ENCODE measurements at regions not wholly inside any gene's neighbourhood (a gene's known extent, or its start where the extent isn't known, plus 50 kb on each side); places are given as distances from the start of the nearest gene placed in this dataset.
"Not testable (repeated sequence)": the region's sequence is repeated elsewhere in the genome, so short reads cannot be mapped to it uniquely, and the experiment has no call there.

- DNase-seq = no peak
These were observed 100.7 kb downstream of the SLC16A1 start for GRCh38 chr1:112855152-112855828.

GRCh38 chr1:112854368-112854984 lies 101.5 kb downstream of the SLC16A1 start:
- DNase-seq = not testable (repeated sequence)

GRCh38 chr1:112853915-112854314 lies 102.1 kb downstream of the SLC16A1 start:
- DNase-seq = not testable (repeated sequence)

GRCh38 chr1:112852934-112853333 lies 103.1 kb downstream of the SLC16A1 start:
- DNase-seq = no peak

GRCh38 chr1:112852276-112852675 lies 103.7 kb downstream of the SLC16A1 start:
- no peak for DNase-seq

- DNase-seq = no peak
These were observed 105.8 kb downstream of the SLC16A1 start for GRCh38 chr1:112850034-112850757.

- DNase-seq = peak; percentile 40
These were observed 106.5 kb downstream of the SLC16A1 start for GRCh38 chr1:112849425-112850033.

- DNase-seq = no peak
These were observed 114.2 kb downstream of the SLC16A1 start for GRCh38 chr1:112841825-112842224.

- no peak for DNase-seq
These were observed 115.1 kb downstream of the SLC16A1 start for GRCh38 chr1:112840631-112841624.

- DNase-seq = no peak
These were observed 119.4 kb downstream of the SLC16A1 start for GRCh38 chr1:112836642-112837041.

- no peak for DNase-seq
These were observed 118.7 kb upstream of the PPM1J start for GRCh38 chr1:112833806-112834205.

GRCh38 chr1:112832259-112832658 lies 117.1 kb upstream of the PPM1J start:
- DNase-seq = not testable (repeated sequence)

- not testable (repeated sequence) for DNase-seq
These were observed 114.6 kb upstream of the PPM1J start for GRCh38 chr1:112829691-112830090.

- no peak for DNase-seq
These were observed 113.6 kb upstream of the PPM1J start for GRCh38 chr1:112828716-112829115.

GRCh38 chr1:112827391-112827790 lies 112.3 kb upstream of the PPM1J start:
- not testable (repeated sequence) for DNase-seq

- DNase-seq = no peak
These were observed 111.2 kb upstream of the PPM1J start for GRCh38 chr1:112826217-112826944.

- DNase-seq = not testable (repeated sequence)
These were observed 110.6 kb upstream of the PPM1J start for GRCh38 chr1:112825563-112826216.

GRCh38 chr1:112825075-112825474 lies 109.9 kb upstream of the PPM1J start:
- not testable (repeated sequence) for DNase-seq

- not testable (repeated sequence) for DNase-seq
These were observed 106.4 kb upstream of the PPM1J start for GRCh38 chr1:112821307-112822063.
